ENCODE measurements at regions not wholly inside any gene's neighbourhood (a gene's known extent, or its start where the extent isn't known, plus 50 kb on each side); places are given as distances from the start of the nearest gene placed in this dataset.

- TF ChIP-seq CTCF (IDR thresholded peaks at IDR 0.05; ENCODE audit: low read length, missing control alignments), result peak; percentile 32
- no peak for DNase-seq (ENCODE audit: low read depth)
- H3K4me3 ChIP-seq (replicated peaks; ENCODE audit: low read depth, low read length), result no peak overlapping the region
Measured at GRCh38 chr15:89399238-89400115, 64.9 kb upstream of the POLG start.

- H3K4me3 ChIP-seq (replicated peaks; ENCODE audit: low read depth, low read length), result no peak overlapping the region
- DNase-seq (ENCODE audit: low read depth), result no peak
- TF ChIP-seq CTCF (IDR thresholded peaks at IDR 0.05; ENCODE audit: low read length, missing control alignments), result no peak
Measured at GRCh38 chr15:89398896-89399237, 64.2 kb upstream of the POLG start.

GRCh38 chr15:89397653-89398023 lies 63.0 kb upstream of the POLG start:
- TF ChIP-seq CTCF (IDR thresholded peaks at IDR 0.05; ENCODE audit: low read length, missing control alignments), result no peak
- H3K4me3 ChIP-seq (replicated peaks; ENCODE audit: low read depth, low read length), result no peak overlapping the region
- DNase-seq (ENCODE audit: low read depth), result no peak

GRCh38 chr15:89396723-89397652 lies 62.4 kb upstream of the POLG start:
- H3K4me3 ChIP-seq (replicated peaks; ENCODE audit: low read depth, low read length), result no peak overlapping the region
- no peak for TF ChIP-seq CTCF (IDR thresholded peaks at IDR 0.05; ENCODE audit: low read length, missing control alignments)
- DNase-seq (ENCODE audit: low read depth), result no peak

- TF ChIP-seq CTCF (IDR thresholded peaks at IDR 0.05; ENCODE audit: low read length, missing control alignments), result no peak
- DNase-seq (ENCODE audit: low read depth), result no peak
- no peak overlapping the region for H3K4me3 ChIP-seq (replicated peaks; ENCODE audit: low read depth, low read length)
Measured at GRCh38 chr15:89395996-89396395, 61.4 kb upstream of the POLG start.

- TF ChIP-seq CTCF (IDR thresholded peaks at IDR 0.05; ENCODE audit: low read length, missing control alignments), result no peak
- no peak for DNase-seq (ENCODE audit: low read depth)
Measured at GRCh38 chr15:89395461-89395871, 60.8 kb upstream of the POLG start.

More at GRCh38 chr15:89395461-89395871, 60.8 kb upstream of the POLG start:
- no peak overlapping the region for H3K4me3 ChIP-seq (replicated peaks; ENCODE audit: low read depth, low read length)

Data from fibroblast of pulmonary artery (primary cell).